ENCODE measurements at regions not wholly inside any gene's neighbourhood (a gene's known extent, or its start where the extent isn't known, plus 50 kb on each side); places are given as distances from the start of the nearest gene placed in this dataset.

- peaks cover 2 to 5% of the 10 kb centered on the region in 2 donors for H3K9me3 ChIP-seq
- DNase-seq (ENCODE audit: low spot score in 2 of 2) = no peak
- H3K36me3 ChIP-seq = no peaks in the 10 kb centered on the region
- H3K4me1 ChIP-seq = no peaks in the 10 kb centered on the region
- intact Hi-C loops (cut with DNase I; ENCODE audit: low total_unique reads) = loop anchor here (10.0 kb wide), 1 partner anchor 766 kb away; no protein-coding TSS in a partner anchor
- TF ChIP-seq POLR2AphosphoS5 (IDR thresholded peaks at IDR 0.05) = no peak
- TF ChIP-seq POLR2A (IDR thresholded peaks at IDR 0.05) = no peak
- TF ChIP-seq CTCF (IDR thresholded peaks at IDR 0.05) = no peak
- H3K27ac ChIP-seq = no peak overlapping the region
- H3K4me3 ChIP-seq = no peak overlapping the region
- H3K27me3 ChIP-seq = peaks cover 0 to 15% of the 10 kb centered on the region in 2 donors
These were observed 55.9 kb upstream of the SPACA7 start for GRCh38 chr13:112320303-112320702.

- intact Hi-C loops (cut with DNase I; ENCODE audit: low total_unique reads) = loop anchor here (10.0 kb wide), 1 partner anchor 768 kb away; no protein-coding TSS in a partner anchor
- H3K27ac ChIP-seq = no peak overlapping the region
- no peak for TF ChIP-seq POLR2AphosphoS5 (IDR thresholded peaks at IDR 0.05)
- no peak for TF ChIP-seq CTCF (IDR thresholded peaks at IDR 0.05)
- TF ChIP-seq POLR2A (IDR thresholded peaks at IDR 0.05) = no peak
- H3K4me1 ChIP-seq = no peaks in the 10 kb centered on the region
- no peak overlapping the region for H3K4me3 ChIP-seq
- no peak for DNase-seq (ENCODE audit: low spot score in 2 of 2)
- H3K36me3 ChIP-seq = no peaks in the 10 kb centered on the region
- H3K27me3 ChIP-seq = peaks cover 0 to 29% of the 10 kb centered on the region in 2 donors
- H3K9me3 ChIP-seq = peaks cover 0 to 2% of the 10 kb centered on the region in 2 donors
These were observed 53.6 kb upstream of the SPACA7 start for GRCh38 chr13:112322557-112322956.

- Histone ChIP-seq H3K36me3 (no peaks in the 10 kb centered on the region), H3K27ac (no peak overlapping the region), H3K27me3 (peaks cover 0 to 34% of the 10 kb centered on the region in 2 donors), H3K9me3 (no peaks in the 10 kb centered on the region), H3K4me1 (no peaks in the 10 kb centered on the region), H3K4me3 (no peak overlapping the region)
- intact Hi-C loops (cut with DNase I; ENCODE audit: low total_unique reads) = loop anchor here (10.0 kb wide), 1 partner anchor 769 kb away; no protein-coding TSS in a partner anchor
- TF ChIP-seq POLR2A (IDR thresholded peaks at IDR 0.05) = no peak
- TF ChIP-seq CTCF (IDR thresholded peaks at IDR 0.05) = no peak
- no peak for TF ChIP-seq POLR2AphosphoS5 (IDR thresholded peaks at IDR 0.05)
- no peak for DNase-seq (ENCODE audit: low spot score in 2 of 2)
These were observed 52.0 kb upstream of the SPACA7 start for GRCh38 chr13:112324116-112324515.

- Histone ChIP-seq H3K9me3 (no peaks in the 10 kb centered on the region), H3K4me3 (no peak overlapping the region), H3K36me3 (no peaks in the 10 kb centered on the region), H3K27me3 (peaks cover 0 to 46% of the 10 kb centered on the region in 2 donors), H3K4me1 (no peaks in the 10 kb centered on the region), H3K27ac (no peak overlapping the region)
- TF ChIP-seq POLR2AphosphoS5 (IDR thresholded peaks at IDR 0.05) (no peak), POLR2A (IDR thresholded peaks at IDR 0.05) (no peak), CTCF (IDR thresholded peaks at IDR 0.05) (no peak)
- intact Hi-C loops (cut with DNase I; ENCODE audit: low total_unique reads) = loop anchor here (10.0 kb wide), 1 partner anchor 770 kb away; no protein-coding TSS in a partner anchor
- no peak for DNase-seq (ENCODE audit: low spot score in 2 of 2)
These were observed 50.9 kb upstream of the SPACA7 start for GRCh38 chr13:112325142-112325808.

GRCh38 chr13:112325920-112326645 lies 50.1 kb upstream of the SPACA7 start:
- no peaks in the 10 kb centered on the region for H3K36me3 ChIP-seq
- H3K27me3 ChIP-seq = peaks cover 0 to 54% of the 10 kb centered on the region in 2 donors
- H3K4me1 ChIP-seq = no peaks in the 10 kb centered on the region
- no peaks in the 10 kb centered on the region for H3K9me3 ChIP-seq
- no peak for TF ChIP-seq CTCF (IDR thresholded peaks at IDR 0.05)
- no peak for TF ChIP-seq POLR2A (IDR thresholded peaks at IDR 0.05)
- TF ChIP-seq POLR2AphosphoS5 (IDR thresholded peaks at IDR 0.05) = no peak
- H3K4me3 ChIP-seq = no peak overlapping the region
- H3K27ac ChIP-seq = no peak overlapping the region
- DNase-seq (ENCODE audit: low spot score in 2 of 2) = no peak
- intact Hi-C loops (cut with DNase I; ENCODE audit: low total_unique reads) = loop anchor here (10.0 kb wide), 1 partner anchor 771 kb away; no protein-coding TSS in a partner anchor
